ENCODE measurements at regions not wholly inside any gene's neighbourhood (a gene's known extent, or its start where the extent isn't known, plus 50 kb on each side); places are given as distances from the start of the nearest gene placed in this dataset.
"Not testable (repeated sequence)": the region's sequence is repeated elsewhere in the genome, so short reads cannot be mapped to it uniquely, and the experiment has no call there.

- ATAC-seq (no peak), DNase-seq (ENCODE audit: low spot score) (no peak)
- Histone ChIP-seq H3F3A (replicated peaks; ENCODE audit: low read depth) (no peaks in the 10 kb centered on the region), H4K20me1 (replicated peaks; ENCODE audit: insufficient read depth) (no peaks in the 10 kb centered on the region), H3K4me3 (no peak overlapping the region), H3K4me1 (ENCODE audit: insufficient read depth) (peaks cover 19% of the 10 kb centered on the region; the same call in 1 of the 2 replicates), H3K4me2 (no peak overlapping the region), H3K9me2 (ENCODE audit: insufficient read depth) (no peaks in the 10 kb centered on the region), H2AFZ (no peak overlapping the region), H3K36me3 (ENCODE audit: insufficient read depth) (no peaks in the 10 kb centered on the region), H3K27ac (ENCODE audit: low read depth) (no peak overlapping the region), H3K79me2 (replicated peaks; ENCODE audit: insufficient read depth) (no peaks in the 10 kb centered on the region), H3K27me3 (ENCODE audit: insufficient read depth) (no peaks in the 10 kb centered on the region)
- H3K9me3 Mint-ChIP-seq, result no peaks in the 10 kb centered on the region
- TF ChIP-seq POLR2AphosphoS5 (IDR thresholded peaks at IDR 0.05; ENCODE audit: low read depth), result no peak
- TF ChIP-seq, protein P1, sequence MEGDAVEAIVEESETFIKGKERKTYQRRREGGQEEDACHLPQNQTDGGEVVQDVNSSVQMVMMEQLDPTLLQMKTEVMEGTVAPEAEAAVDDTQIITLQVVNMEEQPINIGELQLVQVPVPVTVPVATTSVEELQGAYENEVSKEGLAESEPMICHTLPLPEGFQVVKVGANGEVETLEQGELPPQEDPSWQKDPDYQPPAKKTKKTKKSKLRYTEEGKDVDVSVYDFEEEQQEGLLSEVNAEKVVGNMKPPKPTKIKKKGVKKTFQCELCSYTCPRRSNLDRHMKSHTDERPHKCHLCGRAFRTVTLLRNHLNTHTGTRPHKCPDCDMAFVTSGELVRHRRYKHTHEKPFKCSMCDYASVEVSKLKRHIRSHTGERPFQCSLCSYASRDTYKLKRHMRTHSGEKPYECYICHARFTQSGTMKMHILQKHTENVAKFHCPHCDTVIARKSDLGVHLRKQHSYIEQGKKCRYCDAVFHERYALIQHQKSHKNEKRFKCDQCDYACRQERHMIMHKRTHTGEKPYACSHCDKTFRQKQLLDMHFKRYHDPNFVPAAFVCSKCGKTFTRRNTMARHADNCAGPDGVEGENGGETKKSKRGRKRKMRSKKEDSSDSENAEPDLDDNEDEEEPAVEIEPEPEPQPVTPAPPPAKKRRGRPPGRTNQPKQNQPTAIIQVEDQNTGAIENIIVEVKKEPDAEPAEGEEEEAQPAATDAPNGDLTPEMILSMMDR (conservative IDR thresholded peaks at IDR 0.05; ENCODE audit: low read depth in 2 of 2), result no peak
- no peak for TF ChIP-seq ETS1 (IDR thresholded peaks at IDR 0.05)
- no peak for TF ChIP-seq EZH2 (IDR thresholded peaks at IDR 0.05; ENCODE audit: low read depth, unreplicated experiment)
- TF ChIP-seq JUNB (IDR thresholded peaks at IDR 0.05; ENCODE audit: unreplicated experiment), result no peak
- TF ChIP-seq STAT1 (IDR thresholded peaks at IDR 0.05; ENCODE audit: unreplicated experiment), result no peak
- TF ChIP-seq EZH2phosphoT487 (IDR thresholded peaks at IDR 0.05; ENCODE audit: unreplicated experiment), result no peak
- TF ChIP-seq NANOG (IDR thresholded peaks at IDR 0.05; ENCODE audit: borderline replicate concordance), result no peak
- TF ChIP-seq ZNF331 (CRISPR knock-in tag; IDR thresholded peaks at IDR 0.05; ENCODE audit: low read depth), result no peak
- H3K27ac Mint-ChIP-seq, result no peak overlapping the region
- peaks cover 7% of the 10 kb centered on the region; the same call in 2 of the 3 replicates for H3K4me1 Mint-ChIP-seq
- H3K27me3 Mint-ChIP-seq (ENCODE audit: insufficient read depth, low read depth, poor library complexity), result no peaks in the 10 kb centered on the region
- H3K4me3 Mint-ChIP-seq, result no peak overlapping the region
- peaks cover 3% of the 10 kb centered on the region; the same call in 1 of the 3 replicates for H3K36me3 Mint-ChIP-seq (ENCODE audit: low read depth)
These were observed 1512.9 kb downstream of the PCDH19 start for GRCh38 chrX:98897191-98897590.

GRCh38 chrX:98850639-98851038 is 1559.4 kb downstream of the PCDH19 start:
- H3K4me1 ChIP-seq (ENCODE audit: insufficient read depth); H4K20me1 ChIP-seq (replicated peaks; ENCODE audit: insufficient read depth); H3K4me2 ChIP-seq; H3K79me2 ChIP-seq (replicated peaks; ENCODE audit: insufficient read depth); H3K36me3 ChIP-seq (ENCODE audit: insufficient read depth); H3K9me2 ChIP-seq (ENCODE audit: insufficient read depth); H3F3A ChIP-seq (replicated peaks; ENCODE audit: low read depth); H3K27me3 ChIP-seq (ENCODE audit: insufficient read depth); ATAC-seq; H3K4me3 ChIP-seq; H3K9me3 Mint-ChIP-seq; H3K4me1 Mint-ChIP-seq; H3K27ac Mint-ChIP-seq; H3K27ac ChIP-seq (ENCODE audit: low read depth); H2AFZ ChIP-seq; H3K4me3 Mint-ChIP-seq; H3K27me3 Mint-ChIP-seq (ENCODE audit: insufficient read depth, low read depth, poor library complexity): not testable (repeated sequence)
- peaks cover 12% of the 10 kb centered on the region for H3K36me3 Mint-ChIP-seq (ENCODE audit: low read depth)
- DNase-seq (ENCODE audit: low spot score), result peak; percentile 5
- TF ChIP-seq, protein P1 (conservative IDR thresholded peaks at IDR 0.05; ENCODE audit: low read depth in 2 of 2), result peak; percentile 36 to 60; a peak in 2 of 4 replicates

Measured in GM23338 (cell line).